GM19043 (cell line): ENCODE measurements at regions not wholly inside any gene's neighbourhood (a gene's known extent, or its start where the extent isn't known, plus 50 kb on each side); places are given as distances from the start of the nearest gene placed in this dataset.
"Not testable (repeated sequence)": the region's sequence is repeated elsewhere in the genome, so short reads cannot be mapped to it uniquely, and the experiment has no call there.

Experiments used
- ATAC-seq: cut with Tn5 transposase; IDR thresholded peaks from one replicate; pipeline ENCODE4 v1.9.1; 2021; ENCODE audit warnings: low read depth; ENCODE audit not compliant: unreplicated experiment

- ATAC-seq = no peak
These were observed 474.5 kb upstream of the PODXL start for GRCh38 chr7:132030883-132031282.

DNA sequence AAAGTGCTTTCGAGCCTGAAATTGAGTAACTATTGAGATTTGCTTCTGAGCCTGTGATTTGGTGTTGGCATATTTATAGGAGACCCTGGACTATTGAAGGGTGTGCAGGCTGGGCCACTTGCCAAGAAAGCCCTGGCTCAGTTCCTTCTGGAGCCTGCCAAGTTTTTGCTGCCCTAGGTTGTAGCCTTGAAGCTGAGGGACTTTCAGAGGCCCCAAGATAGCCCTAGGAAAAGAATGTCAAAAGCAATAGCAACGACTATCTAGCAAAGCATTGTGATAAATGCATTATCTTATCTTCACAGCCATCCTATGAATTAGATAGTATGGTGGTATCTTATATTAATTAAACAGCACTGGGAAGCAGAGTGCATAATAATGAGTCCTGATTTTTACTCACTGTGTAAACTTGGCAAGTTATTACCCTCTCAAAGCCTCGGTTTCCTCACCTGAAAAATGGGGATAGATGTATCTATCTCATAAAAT lies 473.7 kb upstream of the PODXL start:
- ATAC-seq = no peak

DNA sequence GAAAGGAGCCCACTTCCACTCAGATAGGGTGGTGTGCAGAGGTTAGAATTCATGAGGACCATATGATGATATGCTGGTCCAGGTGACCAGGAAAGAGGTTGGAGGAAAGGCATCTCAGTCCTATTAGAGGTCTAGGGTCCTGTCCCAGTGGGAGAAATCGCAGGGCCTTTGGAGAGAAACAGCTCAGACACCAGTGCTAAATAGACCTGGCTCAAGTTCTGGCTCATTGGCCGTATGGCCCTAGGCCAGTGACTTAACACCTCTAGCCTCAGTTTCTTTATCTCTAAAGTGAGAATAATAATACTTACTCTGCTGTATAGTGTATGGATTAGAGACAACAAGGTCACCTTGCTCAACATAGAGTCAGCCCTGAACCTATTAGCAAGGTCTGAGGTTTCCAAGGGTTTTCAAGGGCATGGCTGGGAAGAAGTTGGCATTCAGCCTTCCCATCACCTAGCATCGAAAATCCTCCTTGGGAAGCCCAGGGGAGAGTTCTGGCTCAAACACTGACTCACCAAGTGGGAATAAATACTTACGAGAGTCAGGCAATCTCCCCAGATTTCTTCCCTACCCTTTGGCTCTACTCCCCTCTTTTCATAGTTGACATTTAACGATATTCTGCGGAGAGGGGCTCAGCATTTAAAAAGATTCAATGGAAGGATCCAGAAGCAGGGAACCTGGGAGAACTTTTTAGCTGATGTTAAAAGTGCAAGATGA lies 473.1 kb upstream of the PODXL start:
- no peak for ATAC-seq

DNA sequence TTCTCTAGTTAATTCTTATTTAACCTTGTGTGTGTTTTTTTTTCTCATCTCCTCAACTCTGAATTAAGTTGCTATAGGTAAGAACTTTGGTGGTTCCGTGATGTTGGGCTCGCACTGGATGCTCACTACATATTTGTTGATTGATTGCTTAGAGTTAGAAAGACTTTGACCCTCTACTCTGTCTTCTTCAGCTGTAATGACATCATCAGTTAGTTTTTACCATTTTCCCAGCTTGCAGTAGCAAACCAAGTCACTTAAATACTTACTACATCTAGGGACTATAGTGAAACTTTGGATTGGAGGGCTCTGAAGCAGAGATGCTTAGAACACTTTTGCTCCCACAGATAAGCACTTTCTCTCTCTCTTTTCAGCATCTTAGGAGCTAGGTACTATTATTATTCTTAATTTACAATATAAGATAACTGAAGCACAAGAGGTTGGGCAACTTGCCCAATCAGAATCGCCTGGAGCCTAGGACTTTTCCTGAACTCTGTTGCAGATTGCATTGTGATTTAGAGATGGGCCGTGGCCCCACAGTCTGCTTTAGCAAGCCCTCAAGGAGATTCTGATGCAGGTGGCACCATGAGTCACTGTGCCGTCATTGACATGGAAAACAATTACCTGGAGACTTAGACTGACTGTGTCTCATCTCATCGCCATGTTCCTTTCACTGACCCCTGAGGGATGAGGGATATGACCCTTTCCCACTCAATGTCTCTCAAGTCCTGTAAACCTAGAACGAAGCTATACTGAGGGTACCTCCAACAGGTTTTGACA lies 471.9 kb upstream of the PODXL start:
- ATAC-seq = no peak

DNA sequence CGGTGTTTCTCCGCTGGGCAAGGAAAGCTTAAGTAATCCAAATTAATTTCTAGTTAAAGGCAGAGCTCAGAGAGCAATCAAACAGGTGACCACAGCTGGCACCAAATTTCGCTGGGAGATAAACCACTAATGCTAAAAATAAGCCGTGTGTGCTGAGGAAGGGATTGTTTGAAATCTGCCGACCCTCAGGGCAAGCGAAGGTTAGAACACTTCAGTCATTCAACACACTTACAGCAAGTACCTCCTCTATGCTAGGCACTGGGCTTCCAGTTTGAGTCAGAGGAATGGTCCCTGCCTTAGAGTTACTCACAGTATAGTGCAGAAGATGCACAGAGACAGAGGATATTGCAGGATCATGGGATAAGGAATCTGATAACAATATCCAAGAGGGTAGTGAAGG lies 467.9 kb upstream of the PODXL start:
- ATAC-seq = no peak

DNA sequence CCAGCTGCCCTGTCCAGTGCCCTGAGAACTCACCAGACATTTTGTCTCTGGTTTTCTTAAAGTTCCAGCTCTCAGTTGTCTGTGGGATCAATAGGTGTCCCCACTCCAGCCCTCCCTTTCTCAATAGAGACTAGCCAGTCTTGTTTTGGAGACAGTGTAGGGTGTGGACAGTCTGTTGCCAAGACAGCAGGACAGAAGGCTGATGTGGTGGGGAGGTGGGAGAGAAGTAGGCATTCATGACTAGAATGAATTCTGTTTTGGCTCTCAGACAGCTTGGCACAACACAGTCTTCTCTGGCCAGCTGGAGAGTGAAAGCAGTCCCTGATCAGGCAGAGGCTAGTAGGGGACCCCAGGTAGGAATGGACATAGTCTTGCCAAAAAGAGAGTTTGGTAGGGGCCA lies 467.0 kb upstream of the PODXL start:
- ATAC-seq = no peak

- ATAC-seq = no peak
These were observed 465.8 kb upstream of the PODXL start for GRCh38 chr7:132022188-132022587.

DNA sequence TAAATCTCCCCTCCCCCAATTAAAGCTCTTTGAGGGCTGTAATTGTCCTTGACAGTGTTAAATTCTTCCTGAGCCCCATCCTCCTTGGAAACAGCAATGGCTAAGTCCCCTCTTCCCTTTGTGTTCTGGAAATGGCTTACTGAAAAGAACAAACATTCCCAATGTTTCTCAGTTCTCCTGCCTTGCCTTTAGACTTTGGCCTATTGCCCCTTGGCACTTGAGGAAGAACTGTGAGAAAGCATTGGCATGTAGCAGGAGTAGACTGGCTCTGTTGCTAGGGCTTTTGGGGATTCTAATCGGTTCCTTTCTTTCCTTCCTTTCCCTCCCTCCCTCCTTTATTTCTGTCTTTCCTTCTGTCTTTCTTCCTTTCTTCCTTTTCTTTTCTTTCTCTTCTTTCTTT lies 463.3 kb upstream of the PODXL start:
- ATAC-seq = no peak

DNA sequence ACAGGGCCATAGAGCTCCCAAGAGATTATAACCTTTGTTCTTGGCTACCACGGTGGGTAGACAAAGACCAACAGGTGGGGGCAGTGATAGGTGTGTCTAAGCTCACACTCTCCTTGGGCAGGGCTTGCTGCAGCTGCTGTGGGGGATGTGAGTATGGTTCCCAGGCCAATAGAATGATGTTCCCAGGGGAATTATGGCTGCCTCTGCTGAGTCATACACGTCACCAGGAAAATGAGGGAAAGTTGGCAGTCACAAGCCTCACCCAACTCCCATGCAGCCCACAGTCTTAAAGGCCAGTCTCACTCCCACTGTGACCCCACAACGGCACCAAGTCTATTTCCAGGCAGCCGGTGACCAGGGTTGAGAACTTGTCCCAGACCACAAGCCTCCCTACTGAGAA lies 453.4 kb upstream of the PODXL start:
- ATAC-seq = no peak

- ATAC-seq = no peak
These were observed 448.1 kb upstream of the PODXL start for GRCh38 chr7:132004529-132004928.

DNA sequence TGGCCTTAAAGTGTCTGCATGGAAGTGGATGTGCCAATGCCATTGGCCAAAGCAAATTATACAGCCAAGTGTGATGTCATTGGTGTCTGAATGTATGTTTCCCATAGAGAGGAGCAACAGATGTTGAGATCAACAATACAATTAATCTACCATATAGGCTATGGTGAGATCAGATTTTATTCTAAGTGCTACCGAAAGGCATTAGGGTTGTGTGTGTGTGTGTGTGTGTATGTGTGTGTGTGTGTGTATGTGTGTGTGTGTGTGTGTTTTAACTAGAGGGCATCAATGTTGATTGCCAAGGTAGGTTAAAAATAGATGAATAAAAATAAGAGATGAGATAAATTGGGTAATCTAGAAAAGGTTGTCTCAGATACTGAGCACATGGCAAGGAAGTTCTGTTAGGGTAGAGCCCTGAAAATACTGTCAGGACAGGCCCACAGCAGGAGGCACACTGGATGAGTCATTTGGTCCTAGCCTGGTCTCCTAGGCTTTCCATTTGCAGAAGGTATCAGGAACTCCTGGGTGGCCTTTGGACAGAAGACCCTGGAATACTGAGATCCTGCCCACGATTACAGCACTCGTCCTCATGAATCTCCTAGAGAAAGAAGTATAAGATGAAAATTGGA lies 446.0 kb upstream of the PODXL start:
- ATAC-seq = no peak

DNA sequence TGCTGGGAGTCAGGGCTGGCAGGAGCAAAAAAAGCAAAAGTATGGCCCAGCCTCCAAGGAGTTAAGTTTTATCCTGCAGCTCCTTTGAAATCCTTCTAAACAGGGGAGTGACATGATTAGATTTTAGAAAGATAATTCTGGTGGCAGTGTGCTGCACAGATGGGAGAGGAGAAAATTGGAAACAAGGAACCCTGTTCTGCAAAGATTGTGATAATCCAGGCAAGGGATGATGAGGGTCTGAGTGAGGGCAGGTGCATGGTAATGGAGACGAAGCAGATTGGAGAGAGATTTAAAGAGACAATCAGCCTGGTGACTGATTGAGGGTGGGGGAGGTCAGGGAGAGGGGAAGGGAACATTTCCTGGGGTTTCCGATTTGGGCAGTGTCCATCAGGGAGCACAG lies 444.7 kb upstream of the PODXL start:
- ATAC-seq = no peak

GRCh38 chr7:131999193-131999592 lies 442.8 kb upstream of the PODXL start:
- ATAC-seq = no peak

GRCh38 chr7:131995324-131995723 lies 438.9 kb upstream of the PODXL start:
- ATAC-seq = no peak

- ATAC-seq = not testable (repeated sequence)
These were observed 424.6 kb upstream of the PODXL start for GRCh38 chr7:131981069-131981468.

DNA sequence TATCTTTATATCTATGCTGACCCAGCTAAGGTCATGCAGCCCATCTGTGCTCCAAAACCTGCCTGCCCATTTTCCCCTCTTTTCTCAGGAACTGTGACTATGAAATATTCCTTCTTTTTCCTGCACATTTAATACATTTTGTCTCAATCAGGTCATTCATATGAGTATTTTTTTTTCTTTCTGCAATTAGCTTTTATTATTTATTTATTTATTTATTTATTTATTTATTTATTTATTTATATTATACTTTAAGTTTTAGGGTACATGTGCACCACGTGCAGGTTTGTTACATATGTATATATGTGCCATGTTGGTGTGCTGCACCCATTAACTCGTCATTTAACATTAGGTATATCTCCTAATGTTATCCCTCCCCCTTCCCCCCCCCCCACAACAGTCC lies 421.7 kb upstream of the PODXL start:
- ATAC-seq = not testable (repeated sequence)

DNA sequence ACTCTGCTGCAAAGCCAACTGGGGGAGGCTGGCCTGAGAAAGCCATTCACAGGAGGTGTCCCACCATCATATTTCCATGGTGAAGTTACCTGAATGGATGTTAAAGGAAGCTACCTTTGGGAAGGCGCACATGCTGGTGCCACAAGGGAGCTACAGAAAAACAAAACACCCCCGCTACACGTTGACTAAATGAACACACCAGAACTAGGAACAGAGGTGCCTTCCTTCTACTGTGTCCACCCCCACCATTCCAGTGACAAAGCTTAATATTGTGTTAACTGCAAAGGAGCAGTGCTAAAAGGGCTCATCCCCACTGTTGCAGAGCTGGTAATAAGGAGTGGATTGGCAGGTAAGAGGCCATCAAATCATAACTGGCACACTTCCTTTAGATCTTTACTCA lies 420.0 kb upstream of the PODXL start:
- ATAC-seq = no peak

GRCh38 chr7:131974671-131975070 lies 418.2 kb upstream of the PODXL start:
- ATAC-seq = no peak

DNA sequence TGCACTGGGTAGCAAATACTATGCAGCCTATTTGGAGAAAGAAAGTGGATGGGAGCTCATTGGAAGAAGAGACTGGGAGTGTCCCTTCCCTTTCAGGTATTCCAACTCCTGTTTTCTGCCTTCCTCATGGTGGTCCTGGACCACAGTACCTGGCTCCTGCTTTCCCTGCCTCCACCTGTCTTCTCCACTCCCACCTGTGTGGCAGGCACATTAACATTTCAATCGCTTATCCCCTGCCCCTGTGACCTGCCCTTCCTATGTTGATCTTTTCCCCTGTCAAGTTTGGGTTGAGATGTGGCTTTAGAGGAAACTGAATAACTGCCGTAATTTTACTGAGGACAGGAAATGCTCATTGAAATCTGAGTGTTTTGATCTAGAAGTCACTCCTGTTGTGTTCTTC lies 415.8 kb upstream of the PODXL start:
- ATAC-seq = no peak

GRCh38 chr7:131970602-131971001 lies 414.2 kb upstream of the PODXL start:
- no peak for ATAC-seq

GRCh38 chr7:131969560-131969959 lies 413.1 kb upstream of the PODXL start:
- no peak for ATAC-seq
